HG03108 (cell line): ENCODE measurements at regions not wholly inside any gene's neighbourhood (a gene's known extent, or its start where the extent isn't known, plus 50 kb on each side); places are given as distances from the start of the nearest gene placed in this dataset.

ENCODE experiments used
- ATAC-seq: cut with Tn5 transposase; IDR thresholded peaks from one replicate; pipeline ENCODE4 v1.9.1; 2021; ENCODE audit warnings: moderate library complexity; ENCODE audit not compliant: unreplicated experiment

- ATAC-seq, result no peak
Observed at GRCh38 chr20:11076434-11077105, 402.8 kb upstream of the JAG1 start.

- ATAC-seq, result no peak
Observed at GRCh38 chr20:11077226-11077625, 403.4 kb upstream of the JAG1 start.

- ATAC-seq, result no peak
Observed at GRCh38 chr20:11080010-11080409, 406.2 kb upstream of the JAG1 start.

DNA sequence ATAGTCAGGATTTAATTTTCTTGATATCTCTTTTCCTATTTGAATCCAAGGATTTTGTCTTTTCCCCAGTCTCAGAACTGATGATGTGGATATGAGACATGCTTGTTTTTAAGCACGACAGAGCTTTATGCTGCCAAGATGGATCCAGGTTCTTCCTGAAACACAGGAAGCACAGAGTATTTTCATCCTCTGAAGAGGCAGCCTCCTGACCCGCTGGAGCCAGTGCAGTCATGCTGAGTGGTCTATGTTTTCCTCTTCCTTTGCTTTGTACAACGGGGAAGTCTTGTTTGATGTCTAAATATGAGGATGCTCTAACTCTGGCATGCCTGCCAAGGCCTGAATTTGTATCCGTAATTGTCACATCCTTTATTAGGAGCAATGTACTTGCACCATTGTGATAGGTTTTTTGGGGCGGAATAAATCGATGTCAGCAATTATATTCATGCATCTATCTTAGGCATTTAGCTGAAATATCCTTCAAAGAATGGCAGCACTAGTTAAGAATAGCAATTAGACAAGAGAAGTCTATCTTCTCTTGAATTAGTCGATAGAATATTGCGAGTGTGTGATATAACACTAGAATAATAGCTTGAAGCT is 407.1 kb upstream of the JAG1 start:
- no peak for ATAC-seq

DNA sequence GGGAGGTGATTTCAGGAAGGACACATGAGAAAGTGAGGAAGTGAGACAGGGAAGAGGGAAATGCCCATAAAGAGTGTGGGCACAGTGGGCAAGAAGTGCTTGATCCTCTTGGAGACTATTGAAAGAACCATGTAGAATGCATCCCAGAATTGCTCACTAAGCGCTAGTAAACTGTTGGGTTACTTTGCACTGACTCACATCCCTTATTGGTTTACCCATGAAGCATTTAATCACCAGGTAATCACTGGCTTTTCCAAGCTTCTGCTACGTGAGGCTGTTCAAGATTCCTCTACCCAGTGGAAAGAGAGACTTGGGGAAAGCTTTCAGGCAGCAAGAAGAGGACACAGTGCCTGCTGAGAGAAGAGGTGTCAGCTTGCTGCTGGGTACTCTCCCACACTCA is 410.0 kb upstream of the JAG1 start:
- ATAC-seq, result no peak

DNA sequence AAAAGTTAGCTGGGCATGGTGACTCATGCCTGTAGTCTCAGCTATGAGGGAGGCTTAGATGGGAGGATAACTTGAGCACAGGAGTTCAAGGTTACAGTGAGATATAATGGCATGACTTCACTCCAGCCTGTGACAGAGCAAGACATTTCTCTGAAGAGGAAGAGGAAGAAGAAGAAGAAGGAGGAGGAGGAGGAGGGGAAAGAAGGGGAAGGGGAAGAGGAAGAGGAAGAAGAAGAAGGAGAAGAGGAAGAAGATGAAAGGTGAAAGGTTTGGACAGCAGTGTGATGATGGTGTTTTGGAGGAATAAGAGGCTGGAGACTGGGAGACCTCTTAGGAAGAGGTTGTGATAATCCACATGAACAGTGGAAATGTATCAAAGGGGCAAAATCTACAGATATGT is 410.7 kb upstream of the JAG1 start:
- ATAC-seq, result no peak

DNA sequence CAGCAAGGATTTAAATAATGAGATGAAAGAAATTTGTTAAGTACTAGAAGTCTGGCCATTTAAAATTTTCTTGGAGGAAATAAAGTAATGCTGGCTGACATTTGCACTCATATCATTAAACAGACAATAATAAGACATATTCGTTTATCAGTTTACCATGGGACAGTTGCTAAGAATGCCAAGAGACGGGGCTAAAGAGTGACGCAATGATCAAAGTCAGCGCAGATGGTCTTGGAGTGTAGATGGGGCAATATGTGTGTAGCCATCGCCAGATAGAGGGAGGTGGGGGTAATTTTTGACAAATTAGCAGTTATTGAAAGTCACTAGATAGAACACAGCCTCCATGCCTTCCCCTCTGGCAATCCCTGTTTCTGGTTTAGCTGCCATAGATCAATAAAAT is 413.2 kb upstream of the JAG1 start:
- no peak for ATAC-seq

GRCh38 chr20:11090751-11091150 is 417.0 kb upstream of the JAG1 start:
- ATAC-seq, result no peak

DNA sequence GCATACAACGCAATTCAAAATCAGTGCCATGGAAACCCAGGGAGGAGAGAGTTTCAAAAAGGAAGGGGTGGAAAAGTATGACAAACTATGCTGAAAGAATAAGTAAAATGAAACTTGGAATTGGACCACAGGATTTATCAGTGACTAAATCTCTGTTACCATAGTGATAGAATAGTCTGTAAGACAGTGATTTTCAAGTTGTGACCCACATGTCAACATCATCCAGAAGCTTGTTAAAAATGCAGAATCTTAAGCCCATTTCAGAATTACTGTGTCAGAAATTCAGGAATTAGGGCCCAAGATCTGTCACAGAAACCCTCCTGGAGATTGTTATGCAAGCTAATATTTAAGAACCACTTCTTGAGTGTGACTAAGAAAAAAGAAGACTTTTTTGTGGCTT is 417.7 kb upstream of the JAG1 start:
- ATAC-seq, result no peak

DNA sequence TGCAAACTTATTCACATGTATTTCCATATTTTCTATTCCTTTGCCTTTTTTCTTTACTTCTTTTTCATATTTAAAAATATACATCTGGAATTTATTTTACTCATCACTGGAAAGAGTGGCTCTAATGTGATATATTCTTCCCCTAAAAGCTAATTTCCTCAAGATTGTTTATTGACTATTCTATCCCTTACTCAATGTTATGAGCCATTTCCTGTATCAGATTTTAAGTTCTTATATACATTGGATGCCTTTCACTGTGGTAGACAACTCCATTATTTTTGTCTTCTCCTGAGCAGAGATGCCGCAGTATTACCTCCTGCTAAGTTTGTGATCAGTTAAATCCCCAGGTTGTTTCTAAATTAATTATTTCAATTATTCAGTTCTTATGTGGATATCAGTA is 418.4 kb upstream of the JAG1 start:
- no peak for ATAC-seq

DNA sequence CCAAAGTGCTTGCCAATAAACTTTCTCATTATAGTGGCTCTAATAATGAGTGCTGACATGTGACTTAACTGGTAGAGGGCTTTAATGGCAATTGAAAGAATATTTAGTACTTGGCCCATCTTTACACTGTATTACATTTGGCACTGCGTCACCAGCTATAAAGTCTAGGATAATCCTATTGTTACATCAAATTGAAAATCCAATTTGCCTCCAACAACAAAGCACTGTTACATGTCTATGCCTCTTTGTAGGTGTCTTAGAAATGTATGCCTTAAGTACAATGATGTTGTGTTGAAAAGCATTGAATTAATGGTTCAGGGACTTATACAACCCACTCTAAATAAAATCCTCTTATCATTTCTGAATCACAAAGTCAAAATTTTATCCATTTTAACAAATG is 420.4 kb upstream of the JAG1 start:
- ATAC-seq, result no peak

DNA sequence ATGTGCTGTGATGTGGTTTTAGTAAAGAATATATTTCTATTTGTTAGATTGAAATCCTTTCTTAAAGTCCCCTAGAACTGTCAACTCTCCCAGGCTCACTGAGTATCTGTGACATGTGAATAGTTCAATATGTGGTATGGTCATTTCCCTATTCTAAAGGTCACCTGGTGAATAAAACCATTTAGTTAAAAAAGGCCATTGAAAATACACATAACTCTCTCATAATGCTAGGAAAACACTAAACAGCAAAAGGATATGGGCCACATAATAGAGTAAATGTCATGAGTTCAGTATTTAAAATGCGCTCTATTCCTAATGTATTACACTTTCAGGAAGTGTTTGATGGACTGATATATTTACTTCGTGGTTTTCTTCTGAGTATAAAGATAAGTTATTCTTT is 420.9 kb upstream of the JAG1 start:
- ATAC-seq, result no peak

DNA sequence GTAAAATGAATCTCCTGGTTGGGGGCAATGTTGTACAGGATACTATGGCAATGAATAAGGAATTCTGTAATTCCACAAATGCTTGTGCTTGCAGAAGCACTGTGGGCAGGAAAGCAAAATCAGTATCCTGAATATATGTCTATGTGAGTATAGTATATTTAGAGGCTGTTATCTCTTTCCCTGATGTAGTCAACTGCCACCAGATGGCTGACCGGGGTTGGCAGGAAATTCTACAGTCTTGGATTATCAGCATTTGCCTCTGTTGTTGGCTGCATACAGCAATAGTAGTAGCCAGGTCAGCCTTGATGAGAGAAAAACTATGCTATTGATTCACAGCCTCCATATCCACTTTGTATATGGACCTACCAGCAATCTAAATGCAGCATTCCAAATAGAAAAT is 425.1 kb upstream of the JAG1 start:
- no peak for ATAC-seq

- ATAC-seq, result no peak
Observed at GRCh38 chr20:11101243-11101642, 427.4 kb upstream of the JAG1 start.

- no peak for ATAC-seq
Observed at GRCh38 chr20:11101696-11102095, 427.9 kb upstream of the JAG1 start.

DNA sequence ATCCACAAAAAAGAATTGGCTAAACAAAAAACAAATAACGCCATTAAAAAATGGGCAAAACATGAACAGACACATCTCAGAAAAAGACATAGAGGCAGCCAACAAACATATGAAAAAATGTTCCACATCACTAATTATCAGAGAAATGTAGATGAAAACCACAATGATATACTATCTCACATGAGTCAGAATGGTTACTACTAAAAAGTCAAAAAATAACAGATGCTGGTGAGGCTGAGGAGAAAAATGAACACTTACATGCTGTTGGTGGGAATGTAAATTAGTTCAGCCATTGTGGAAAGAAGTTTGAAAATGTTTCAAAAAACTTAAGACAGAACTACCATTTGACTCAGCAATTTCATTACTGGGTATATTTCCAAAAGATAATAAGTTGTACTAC is 430.1 kb upstream of the JAG1 start:
- ATAC-seq, result no peak

DNA sequence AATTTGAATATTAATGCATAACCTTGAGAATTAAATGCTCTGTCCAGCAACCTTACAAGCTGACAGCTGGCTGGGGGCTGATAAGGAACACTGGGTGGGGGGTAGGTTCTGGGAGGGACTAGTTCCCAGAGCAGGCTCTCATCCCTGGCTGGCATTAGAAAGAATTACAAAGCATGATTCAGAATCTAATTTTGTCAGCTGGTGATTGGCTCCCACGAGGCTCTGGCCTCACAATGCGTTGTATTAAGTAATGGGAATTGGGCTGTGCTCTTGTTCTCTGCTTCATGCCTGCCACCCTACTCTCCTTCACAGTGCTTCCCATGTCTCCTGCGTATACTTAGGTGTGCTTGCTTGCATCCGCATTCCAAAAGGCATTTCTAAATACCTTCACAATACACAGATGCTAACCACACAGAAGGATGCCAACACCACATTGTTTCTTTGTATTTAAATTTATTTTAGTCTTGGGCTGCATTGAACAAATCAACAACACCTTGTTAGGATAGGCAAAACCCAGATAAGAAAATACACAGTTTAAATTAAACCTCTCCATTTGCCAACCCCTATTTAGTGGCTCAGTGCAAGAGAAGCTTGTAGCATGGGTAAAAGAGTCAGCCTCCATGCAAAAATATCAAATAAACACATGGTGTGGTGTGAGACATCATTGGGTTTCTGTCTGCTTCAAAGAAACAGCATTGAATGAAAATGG is 434.5 kb upstream of the JAG1 start:
- no peak for ATAC-seq

DNA sequence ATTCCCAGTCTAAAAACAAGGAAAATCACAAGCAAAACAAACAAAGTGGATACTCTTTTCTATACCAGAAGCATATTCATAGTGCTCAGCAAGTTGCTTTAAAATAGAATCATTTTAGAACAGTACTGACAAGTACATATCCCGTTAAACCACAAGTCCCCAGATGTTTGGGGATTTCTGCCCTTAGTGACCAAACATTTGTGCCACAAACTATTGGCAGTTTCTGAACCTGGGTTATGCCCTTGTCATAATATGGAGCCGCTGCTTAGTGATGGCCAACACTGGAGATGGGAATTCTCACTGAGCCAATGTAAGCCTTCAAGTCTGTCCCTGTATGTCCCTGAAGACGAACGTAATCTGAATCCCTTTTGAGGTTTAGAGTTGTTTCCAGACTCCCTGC is 436.7 kb upstream of the JAG1 start:
- ATAC-seq, result no peak

DNA sequence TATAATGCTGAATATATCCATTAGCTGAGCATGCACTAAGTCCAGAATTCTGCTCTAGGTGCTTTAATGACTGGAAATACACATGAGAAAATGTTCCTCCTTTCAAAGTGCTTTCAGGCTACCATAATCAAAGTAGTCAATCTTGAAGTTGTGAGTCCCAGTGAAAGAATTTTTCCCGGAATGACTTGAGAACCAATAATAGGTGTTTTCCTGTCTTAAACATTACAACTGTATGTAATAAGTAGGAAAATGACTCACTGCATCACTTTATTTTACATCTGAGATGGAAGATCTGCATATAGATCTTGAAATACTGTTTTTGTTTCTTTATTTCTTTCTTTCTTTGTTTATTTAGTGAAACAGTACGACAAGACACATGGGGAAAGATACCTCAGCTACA is 437.4 kb upstream of the JAG1 start:
- ATAC-seq, result no peak

GRCh38 chr20:11112832-11113231 is 439.0 kb upstream of the JAG1 start:
- ATAC-seq, result no peak

- no peak for ATAC-seq
Observed at GRCh38 chr20:11114382-11114781, 440.6 kb upstream of the JAG1 start.

DNA sequence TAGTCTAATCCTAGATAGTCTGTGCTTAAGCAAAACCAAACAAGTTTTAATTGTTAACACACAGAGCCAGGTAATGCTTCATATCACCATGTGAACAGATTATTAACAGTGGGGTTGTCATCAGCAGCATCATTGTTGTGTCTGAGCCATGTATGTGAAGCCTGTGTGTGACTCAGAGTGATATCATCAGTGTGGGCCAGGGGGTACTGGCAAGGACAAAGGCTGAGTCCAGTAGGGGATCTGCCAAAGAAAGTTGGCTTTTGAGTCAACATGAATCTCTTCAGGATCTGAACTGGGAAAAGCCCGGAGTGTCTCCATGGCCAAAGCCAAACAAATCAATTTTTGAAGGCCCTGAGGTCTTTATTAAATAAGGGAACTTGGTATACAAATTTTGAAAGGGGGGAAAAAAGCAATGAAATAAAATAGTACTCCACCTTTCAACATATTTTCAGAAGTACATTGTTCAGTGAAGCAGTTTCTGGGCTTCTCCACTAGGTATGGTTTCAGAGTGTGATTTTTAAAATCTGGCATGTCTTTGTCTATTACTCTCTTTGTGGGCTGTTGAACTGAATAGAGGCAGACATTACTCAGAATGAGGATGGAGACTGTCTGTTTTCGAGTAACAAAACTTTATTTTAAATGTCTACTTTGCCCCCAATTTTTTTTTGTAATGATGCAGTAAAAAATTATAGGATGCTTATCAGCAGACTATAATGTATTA is 444.2 kb upstream of the JAG1 start:
- no peak for ATAC-seq
